DMS79 (cell line): ENCODE measurements at regions not wholly inside any gene's neighbourhood (a gene's known extent, or its start where the extent isn't known, plus 50 kb on each side); places are given as distances from the start of the nearest gene placed in this dataset.

Experiments used
- DNase-seq: peaks from one replicate; lab custom pipeline; 2025; lab: John Stamatoyannopoulos, UW

DNA sequence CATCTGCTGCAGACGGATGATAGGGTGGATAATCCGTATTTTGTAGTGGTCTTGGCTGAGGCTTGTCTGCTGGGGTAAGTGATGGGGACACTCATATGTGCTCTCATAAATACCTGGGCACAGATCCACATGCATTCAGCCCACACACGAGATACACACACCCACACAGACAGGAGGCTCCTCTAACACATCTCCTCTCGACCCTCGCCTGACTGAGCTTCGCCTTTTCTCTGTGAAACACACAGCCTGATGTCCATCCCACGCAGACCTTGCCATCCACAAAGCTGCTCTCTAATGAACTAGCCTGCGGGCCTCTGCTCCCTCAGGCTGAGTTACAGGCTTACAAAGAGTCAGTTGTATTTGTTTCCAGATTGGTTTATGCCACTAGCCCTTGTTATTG, 96.3 kb upstream of the CSF3R start:
- DNase-seq = no peak

- DNase-seq = no peak
These were observed 93.9 kb upstream of the CSF3R start for GRCh38 chr1:36576551-36577110.

GRCh38 chr1:36576118-36576517, 93.4 kb upstream of the CSF3R start:
- peak; percentile 40 for DNase-seq

GRCh38 chr1:36573445-36573844, 90.7 kb upstream of the CSF3R start:
- DNase-seq = no peak

DNA sequence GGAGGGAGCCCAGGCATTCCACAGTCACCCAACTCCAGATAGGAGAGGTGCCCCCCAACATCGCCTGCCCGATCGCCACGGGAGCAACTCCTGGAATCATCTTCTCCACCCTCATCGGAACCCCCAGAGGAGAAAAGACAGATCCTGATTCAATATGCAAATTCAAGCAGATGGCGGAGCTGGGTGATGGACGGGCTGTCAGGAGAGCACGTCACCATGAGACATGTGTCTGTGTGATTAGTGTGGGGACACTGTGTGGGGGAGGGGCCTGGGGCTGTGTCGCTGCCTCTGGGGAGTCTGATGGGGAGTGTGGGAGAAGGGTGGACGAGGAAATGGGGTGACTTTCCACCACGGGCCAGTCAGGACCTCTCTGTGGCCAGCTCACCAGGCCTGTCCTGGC, 90.2 kb upstream of the CSF3R start:
- DNase-seq = no peak

GRCh38 chr1:36572142-36572715, 89.5 kb upstream of the CSF3R start:
- no peak for DNase-seq

- no peak for DNase-seq
These were observed 88.4 kb upstream of the CSF3R start for GRCh38 chr1:36571106-36571505.

DNA sequence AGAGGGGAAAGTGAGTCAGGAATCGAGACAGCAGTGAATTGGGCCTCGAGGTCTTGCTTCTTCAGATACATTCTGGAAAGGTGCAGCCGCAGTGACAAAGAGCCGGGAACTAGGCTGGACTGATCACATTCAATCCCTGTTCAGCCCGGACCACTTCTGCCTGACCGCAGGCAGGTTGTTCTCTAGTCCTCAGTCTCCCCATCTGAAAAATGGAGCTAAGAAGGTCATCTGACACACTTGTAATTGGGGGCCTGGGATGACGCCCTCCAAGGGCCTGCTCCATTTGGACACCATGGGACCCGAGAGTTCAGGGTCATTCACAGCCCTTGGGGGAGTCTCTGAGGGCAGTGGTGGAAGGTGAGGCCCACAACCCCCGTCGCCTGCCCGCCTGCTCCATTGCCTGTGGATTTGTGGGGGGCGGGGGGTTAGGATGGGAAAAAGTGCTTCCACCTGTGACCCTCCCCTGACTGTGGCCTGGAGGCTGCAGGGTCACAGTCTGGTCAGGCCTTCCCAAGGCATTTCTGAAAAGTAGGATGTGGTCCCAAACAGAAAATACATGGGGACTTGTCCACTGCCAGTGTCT, 87.9 kb upstream of the CSF3R start:
- DNase-seq = no peak

- no peak for DNase-seq
These were observed 87.3 kb upstream of the CSF3R start for GRCh38 chr1:36570006-36570405.

GRCh38 chr1:36567601-36568341, 85.1 kb upstream of the CSF3R start:
- DNase-seq = no peak

DNA sequence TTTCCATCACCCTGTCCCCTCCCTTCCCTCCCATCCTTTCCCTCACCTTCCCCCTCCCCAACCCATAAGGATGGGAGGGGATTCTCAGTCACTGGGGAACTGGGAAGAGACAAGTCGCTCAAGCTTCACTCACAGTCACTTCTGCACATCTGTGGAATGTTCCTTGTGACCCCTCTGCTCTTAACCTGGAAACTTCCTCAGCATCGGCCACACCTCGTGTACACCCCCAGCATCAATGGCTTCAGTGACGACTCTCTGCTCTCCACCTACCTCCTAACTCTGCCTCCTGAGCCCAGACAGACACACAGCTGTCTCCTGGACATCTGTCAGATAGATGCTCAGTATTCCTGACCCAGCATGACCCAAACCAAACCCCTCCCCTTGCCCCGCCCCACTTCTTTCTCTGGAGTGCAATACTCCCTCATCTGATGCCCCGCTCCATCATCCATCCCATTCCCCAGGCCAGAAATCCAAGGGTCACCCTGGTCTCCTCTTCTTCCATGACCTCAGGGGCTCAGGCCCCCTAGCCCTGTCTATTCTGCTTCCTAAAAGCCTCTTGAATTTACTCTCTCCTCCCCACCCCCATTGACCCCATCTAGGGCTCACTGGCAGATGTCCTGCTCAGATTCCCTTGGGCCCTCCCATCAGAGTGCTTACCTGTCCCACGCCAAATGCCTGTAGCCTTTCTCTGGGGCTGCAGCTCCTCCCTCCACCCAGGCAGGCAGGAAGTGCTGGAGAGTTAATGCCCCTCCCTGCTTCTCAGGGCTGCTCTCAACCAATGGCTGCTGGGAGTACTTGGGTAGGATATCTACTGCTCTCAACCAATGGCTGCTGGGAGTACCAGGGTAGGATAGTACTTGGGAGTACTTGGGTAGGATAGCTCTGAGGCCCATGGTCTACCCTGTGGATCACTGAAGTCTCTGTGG, 83.1 kb upstream of the CSF3R start:
- no peak for DNase-seq

DNA sequence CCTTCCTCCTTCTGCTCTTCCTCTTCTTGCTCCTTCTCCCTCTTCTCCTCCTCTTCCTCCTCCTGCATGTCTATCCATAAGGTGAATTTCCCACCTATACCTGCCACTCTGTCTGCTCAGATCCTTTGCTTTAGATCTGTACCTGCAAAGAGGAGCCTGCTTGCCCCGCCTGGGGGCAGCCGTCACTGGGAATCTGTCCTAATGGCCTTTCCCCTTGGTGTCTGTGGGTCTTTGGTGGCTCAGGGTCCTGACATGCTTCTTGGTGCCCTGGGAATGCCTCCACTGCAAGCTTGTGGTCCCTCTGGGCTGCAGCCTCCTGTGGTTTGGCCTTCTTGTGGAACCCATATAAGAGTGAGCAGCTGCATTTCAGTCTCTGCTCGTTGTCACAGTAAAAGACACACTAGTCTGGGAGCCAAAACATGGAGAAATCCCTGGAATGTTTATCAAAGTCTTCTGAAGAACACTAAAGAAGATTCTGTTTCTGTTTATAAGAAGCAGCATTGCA, 79.5 kb upstream of the CSF3R start:
- no peak for DNase-seq

GRCh38 chr1:36561361-36561724, 78.6 kb upstream of the CSF3R start:
- no peak for DNase-seq

DNA sequence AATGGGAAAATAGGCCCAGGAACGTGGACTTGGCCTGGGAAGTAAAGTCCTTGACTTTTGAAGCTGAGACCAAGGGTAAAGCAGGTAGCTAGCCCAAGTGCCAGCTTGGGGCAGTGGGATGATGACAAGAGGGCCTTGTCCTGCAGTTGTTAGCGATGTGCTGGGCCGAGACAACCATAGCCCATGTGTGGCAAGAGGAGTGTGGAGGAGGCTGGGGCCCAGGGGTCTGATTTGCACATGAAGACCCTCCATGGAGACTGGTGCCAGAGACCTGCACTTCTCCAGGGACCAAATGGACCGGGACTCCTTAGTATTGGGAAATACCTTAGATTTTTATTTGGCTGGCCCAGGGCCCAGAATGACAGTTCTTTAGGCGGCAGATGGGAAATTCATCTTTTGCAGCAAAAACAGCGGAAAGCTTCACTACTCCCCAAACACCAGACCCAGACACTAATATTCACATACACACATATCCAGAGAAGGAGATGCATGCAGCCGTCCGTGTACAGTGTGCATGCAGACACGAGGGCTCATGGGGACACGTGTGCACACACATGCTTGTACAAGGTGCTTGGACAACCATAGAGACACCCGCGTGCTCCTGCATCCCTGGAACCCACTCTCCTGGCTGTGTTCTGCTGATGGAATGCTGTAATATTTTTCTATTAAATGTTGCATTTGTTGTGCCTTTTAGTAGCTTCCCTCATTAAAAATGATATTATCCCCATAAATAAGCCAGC, 78.1 kb upstream of the CSF3R start:
- no peak for DNase-seq

DNA sequence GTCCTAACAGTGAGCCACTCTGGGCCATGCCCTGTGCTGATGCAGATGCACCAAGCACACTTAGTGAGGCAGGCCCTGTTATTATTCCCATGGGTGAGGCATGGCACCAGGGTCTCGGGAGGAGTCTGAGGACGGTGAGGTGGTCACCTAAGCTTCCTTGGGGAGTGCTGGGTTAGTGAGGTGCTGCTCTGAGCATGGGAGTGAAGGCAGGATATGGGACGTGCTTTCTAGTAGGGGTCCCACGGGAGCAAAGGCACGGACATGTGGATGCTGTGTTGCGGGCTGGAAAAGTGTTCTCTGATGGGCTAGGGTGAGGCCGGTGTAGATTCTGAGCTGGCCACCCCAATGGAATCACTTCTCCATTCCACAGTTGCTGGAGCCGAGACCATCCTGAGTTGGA, 77.5 kb upstream of the CSF3R start:
- DNase-seq = no peak

- DNase-seq = no peak
These were observed 76.3 kb upstream of the CSF3R start for GRCh38 chr1:36559061-36559460.

DNA sequence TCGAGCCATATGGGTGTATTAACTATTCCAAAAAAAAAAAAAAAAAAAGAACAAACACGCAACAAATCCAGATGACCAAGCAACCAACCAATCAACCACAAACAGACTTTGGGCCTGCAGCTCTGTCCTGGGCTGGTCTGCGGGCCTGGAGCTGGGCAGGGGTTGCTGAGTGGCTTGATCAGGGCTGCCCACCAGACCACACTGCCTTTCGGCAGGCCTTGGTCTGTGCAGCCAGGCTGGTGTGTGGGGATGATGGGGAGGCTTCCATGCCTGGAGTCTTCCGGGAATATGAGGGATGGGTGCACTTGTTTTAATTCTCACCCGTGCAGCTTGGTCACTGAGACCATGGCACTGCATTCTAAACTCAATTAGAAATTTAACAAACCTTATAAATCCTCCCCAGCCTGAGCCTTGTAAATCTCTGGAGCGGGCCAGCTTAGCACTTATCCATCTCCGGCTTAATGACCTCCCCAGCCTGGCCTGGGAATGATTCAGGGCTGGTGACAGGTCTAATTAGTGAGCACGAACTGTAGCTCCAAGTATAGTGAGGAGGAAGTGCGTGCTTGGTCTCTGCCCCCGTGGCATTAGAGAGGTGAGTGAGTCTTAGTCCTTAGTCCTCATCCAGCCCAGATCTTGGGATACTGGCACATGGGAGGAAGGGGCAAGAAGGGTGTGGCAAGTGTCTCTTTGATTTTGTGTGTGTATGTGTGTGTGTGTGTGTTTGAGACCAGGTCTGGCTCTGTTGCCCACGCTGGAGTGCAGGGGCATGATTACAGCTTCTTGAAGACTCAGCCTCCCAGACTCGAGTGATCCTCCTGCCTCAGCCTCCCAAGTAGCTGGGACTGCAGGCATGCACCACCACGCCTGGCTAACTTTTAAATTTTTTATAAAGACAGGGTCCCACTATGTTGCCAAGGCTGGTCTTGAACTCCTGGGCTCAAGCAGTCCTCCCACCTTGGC, 74.6 kb upstream of the CSF3R start:
- DNase-seq = no peak

DNA sequence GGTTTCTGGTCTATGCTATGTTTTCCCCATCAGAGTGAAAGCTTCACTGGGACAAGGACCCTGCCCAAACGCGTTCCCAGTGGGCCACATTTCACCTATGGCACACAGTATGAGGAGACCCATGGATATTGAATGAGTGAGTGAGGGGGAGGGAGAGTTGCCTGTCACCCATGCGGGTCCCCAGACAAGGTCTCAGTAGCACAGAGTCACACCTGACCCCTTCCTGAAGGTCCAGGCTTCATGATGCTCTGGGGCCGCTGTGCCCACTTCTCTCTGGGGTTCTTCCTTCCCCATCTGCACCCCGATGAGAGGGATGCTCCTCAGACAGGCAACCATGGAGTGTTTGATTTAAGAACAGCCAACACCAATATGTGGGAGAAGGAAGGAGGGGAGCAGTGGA, 72.3 kb upstream of the CSF3R start:
- DNase-seq = no peak

DNA sequence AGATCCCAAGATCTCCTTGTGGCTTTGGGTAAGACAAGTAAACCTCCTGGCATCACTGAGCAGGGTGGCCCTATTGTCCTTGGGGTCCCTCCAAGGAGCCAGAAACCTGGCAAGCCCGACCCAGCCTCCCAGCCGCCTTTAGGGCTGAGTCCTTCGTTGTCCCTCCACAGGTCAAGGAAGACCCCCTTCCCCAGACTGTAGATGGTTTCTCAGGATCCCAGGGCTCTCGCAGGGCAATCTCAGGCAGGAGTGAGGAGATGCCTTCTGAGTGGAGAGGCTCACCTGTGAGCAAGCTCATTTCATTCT, 71.6 kb upstream of the CSF3R start:
- no peak for DNase-seq

GRCh38 chr1:36553591-36554322, 71.0 kb upstream of the CSF3R start:
- peak; percentile 39 for DNase-seq
